OCI-LY1 (cell line): ENCODE measurements at regions not wholly inside any gene's neighbourhood (a gene's known extent, or its start where the extent isn't known, plus 50 kb on each side); places are given as distances from the start of the nearest gene placed in this dataset.

Experiments
- H2AFZ ChIP-seq: fragments of 200-600 bp; sonication (generic), shearing (Covaris generic); 2 replicates; pipeline ENCODE4 v1.6.0; 2014; ENCODE audit warnings: antibody characterized with exemption, mild to moderate bottlenecking, low read length
- H3F3A ChIP-seq: fragments of 200-600 bp; sonication (generic), shearing (Covaris generic); 2 replicates; pipeline ENCODE4 v1.6.0; 2014; ENCODE audit warnings: mild to moderate bottlenecking, antibody characterized with exemption, low read length, moderate library complexity; ENCODE audit not compliant: insufficient read depth
- H3K27ac ChIP-seq: fragments of 200-600 bp; sonication (generic); 2 replicates; pipeline ENCODE4 v1.5.1; 2014; ENCODE audit warnings: low read length, mixed run types, mild to moderate bottlenecking, low read depth; ENCODE audit not compliant: poor library complexity, severe bottlenecking
- H3K27me3 ChIP-seq: fragments of 200-600 bp; sonication (generic); 2 replicates; pipeline ENCODE4 v1.6.0; 2014; ENCODE audit warnings: antibody characterized with exemption, mild to moderate bottlenecking, low read length, moderate library complexity; ENCODE audit not compliant: insufficient read depth
- H3K36me3 ChIP-seq: fragments of 200-600 bp; sonication (generic); 2 replicates; pipeline ENCODE4 v1.6.1; 2014; ENCODE audit warnings: mild to moderate bottlenecking, antibody characterized with exemption, low read length, moderate library complexity, mixed read lengths; ENCODE audit not compliant: insufficient read depth
- H3K4me1 ChIP-seq: fragments of 200-600 bp; sonication (generic); 2 replicates; pipeline ENCODE4 v1.5.1; 2014; ENCODE audit warnings: mild to moderate bottlenecking, low read length, moderate library complexity; ENCODE audit not compliant: insufficient read depth, severe bottlenecking
- H3K4me2 ChIP-seq: fragments of 200-600 bp; sonication (generic), shearing (Covaris generic); 2 replicates; pipeline ENCODE4 v1.6.1; 2014; ENCODE audit warnings: low read length
- H3K4me3 ChIP-seq: fragments of 200-600 bp; sonication (generic); 2 replicates; pipeline ENCODE4 v1.5.1; 2014; ENCODE audit warnings: low read length, low read depth, mild to moderate bottlenecking, mixed read lengths; ENCODE audit not compliant: poor library complexity, severe bottlenecking
- H3K79me2 ChIP-seq: fragments of 200-600 bp; shearing (Covaris generic); 2 replicates; pipeline ENCODE4 v1.6.1; 2016; ENCODE audit warnings: mixed run types, low read length, mixed read lengths; ENCODE audit not compliant: insufficient read depth
- H3K9ac ChIP-seq: fragments of 200-600 bp; sonication (generic), shearing (Covaris generic); 2 replicates; pipeline ENCODE4 v1.6.1; 2014; ENCODE audit warnings: mild to moderate bottlenecking, low read length, mixed read lengths
- H3K9me2 ChIP-seq: fragments of 200-600 bp; sonication (generic), shearing (Covaris generic); 2 replicates; pipeline ENCODE4 v1.6.1; 2014; ENCODE audit warnings: low read depth, mild to moderate bottlenecking, low read length, mixed read lengths
- H3K9me3 ChIP-seq: fragments of 200-600 bp; shearing (Covaris generic); 2 replicates; pipeline ENCODE4 v1.6.1; 2014; ENCODE audit warnings: low read length, mixed read lengths
- H4K20me1 ChIP-seq: fragments of 200-600 bp; sonication (generic), shearing (Covaris generic); 2 replicates; pipeline ENCODE4 v1.6.0; 2016; ENCODE audit warnings: mild to moderate bottlenecking, low read length; ENCODE audit not compliant: insufficient read depth
- CTCF ChIP-seq: fragments of 200-600 bp; sonication (generic), shearing (Covaris generic); IDR thresholded peaks from 2 replicates; pipeline ENCODE4 v1.5.1; 2017; ENCODE audit warnings: mild to moderate bottlenecking, antibody characterized with exemption, low read length, moderate library complexity, mixed read lengths
- EZH2 ChIP-seq: fragments of 200-600 bp; sonication (generic), shearing (Covaris generic); IDR thresholded peaks from 2 replicates; pipeline ENCODE4 v1.8.0; 2017; ENCODE audit warnings: borderline replicate concordance, mixed run types, mild to moderate bottlenecking, antibody characterized with exemption, low read length, moderate library complexity, mixed read lengths

- no peaks in the 10 kb centered on the region for H3F3A ChIP-seq
- H4K20me1 ChIP-seq, result no peaks in the 10 kb centered on the region
- H3K4me1 ChIP-seq, result no peaks in the 10 kb centered on the region
- H3K27ac ChIP-seq, result no peak overlapping the region
- H3K36me3 ChIP-seq, result no peaks in the 10 kb centered on the region
- no peak overlapping the region for H3K9ac ChIP-seq
- H3K9me3 ChIP-seq, result no peaks in the 10 kb centered on the region
- H2AFZ ChIP-seq, result no peak overlapping the region
- H3K4me3 ChIP-seq, result no peak overlapping the region
- H3K4me2 ChIP-seq, result no peak overlapping the region
- H3K9me2 ChIP-seq, result no peaks in the 10 kb centered on the region
- H3K79me2 ChIP-seq, result no peaks in the 10 kb centered on the region
- TF ChIP-seq EZH2, result no peak
- no peak for TF ChIP-seq CTCF
- no peaks in the 10 kb centered on the region for H3K27me3 ChIP-seq
Measured at GRCh38 chr2:13884291-13884976, 748.1 kb upstream of the LRATD1 start.

- Histone ChIP-seq H3K27ac (no peak overlapping the region), H3K9me2 (no peaks in the 10 kb centered on the region), H3F3A (no peaks in the 10 kb centered on the region), H3K4me2 (no peak overlapping the region), H3K4me3 (no peak overlapping the region), H3K27me3 (no peaks in the 10 kb centered on the region), H4K20me1 (no peaks in the 10 kb centered on the region), H3K36me3 (no peaks in the 10 kb centered on the region), H3K9ac (no peak overlapping the region), H3K9me3 (no peaks in the 10 kb centered on the region), H3K79me2 (no peaks in the 10 kb centered on the region), H2AFZ (no peak overlapping the region), H3K4me1 (no peaks in the 10 kb centered on the region)
- TF ChIP-seq CTCF (no peak), EZH2 (no peak)
Measured at GRCh38 chr2:13901526-13901925, 731.0 kb upstream of the LRATD1 start.

- Histone ChIP-seq H3K4me3 (no peak overlapping the region), H2AFZ (no peak overlapping the region), H3K9ac (no peak overlapping the region), H4K20me1 (no peaks in the 10 kb centered on the region), H3K27me3 (no peaks in the 10 kb centered on the region), H3K36me3 (no peaks in the 10 kb centered on the region), H3K4me2 (no peak overlapping the region), H3K9me2 (no peaks in the 10 kb centered on the region), H3K79me2 (no peaks in the 10 kb centered on the region), H3K9me3 (no peaks in the 10 kb centered on the region), H3K27ac (no peak overlapping the region), H3F3A (no peaks in the 10 kb centered on the region), H3K4me1 (no peaks in the 10 kb centered on the region)
- no peak for TF ChIP-seq CTCF
- TF ChIP-seq EZH2, result no peak
Measured at GRCh38 chr2:13905831-13906230, 726.7 kb upstream of the LRATD1 start.
